GM12891 (cell line): ENCODE measurements at regions not wholly inside any gene's neighbourhood (a gene's known extent, or its start where the extent isn't known, plus 50 kb on each side); places are given as distances from the start of the nearest gene placed in this dataset.

ENCODE experiments used
- POLR2A ChIP-seq: IDR thresholded peaks from 2 replicates; pipeline ENCODE4 v1.6.1; 2011; ENCODE audit warnings: low read depth, low read length, control low read depth
- POLR2AphosphoS5 ChIP-seq: IDR thresholded peaks from 2 replicates; pipeline ENCODE4 v1.6.1; 2011; ENCODE audit warnings: low read depth, low read length, control low read depth
- POU2F2 ChIP-seq: IDR thresholded peaks from 2 replicates; pipeline ENCODE4 v1.6.1; 2011; ENCODE audit warnings: low read depth, mild to moderate bottlenecking, control low read depth, low read length, moderate library complexity
- TAF1 ChIP-seq: IDR thresholded peaks from 2 replicates; pipeline ENCODE4 v1.6.1; 2011; ENCODE audit warnings: low read depth, low read length, control low read depth

- TF ChIP-seq POLR2A (no peak), POLR2AphosphoS5 (no peak), TAF1 (no peak), POU2F2 (no peak)
Observed at GRCh38 chr5:167481345-167481744, 810.1 kb upstream of the WWC1 start.
